Activated naive CD4-positive, alpha-beta T cell treated with anti-CD3 and anti-CD28 coated beads for 36 hours (primary cell): ENCODE measurements at regions not wholly inside any gene's neighbourhood (a gene's known extent, or its start where the extent isn't known, plus 50 kb on each side); places are given as distances from the start of the nearest gene placed in this dataset.
A peak's percentile ranks its signal among the peaks of the same experiment; 100 is the strongest.
"Not testable (repeated sequence)": the region's sequence is repeated elsewhere in the genome, so short reads cannot be mapped to it uniquely, and the experiment has no call there.

Source experiments
- CTCF ChIA-PET: fragments of 350-600 bp; sonication (Branson Sonifier 250); formaldehyde crosslinking; loops from one replicate; lab custom pipeline; 2021; ENCODE audit warnings: antibody characterized with exemption; lab: Charles Lee
- DNase-seq: peaks from one replicate; pipeline ENCODE4 v3.0.0-alpha.2; 2020
- H3K27ac Mint-ChIP-seq: one replicate; pipeline ENCODE4 v1.8.0; 2021; ENCODE audit warnings: mild to moderate bottlenecking, mixed read lengths
- H3K27me3 Mint-ChIP-seq: one replicate; pipeline ENCODE4 v1.8.0; 2021; ENCODE audit warnings: low read depth, mixed read lengths
- H3K36me3 Mint-ChIP-seq: one replicate; pipeline ENCODE4 v1.8.0; 2021; ENCODE audit warnings: low read depth, mixed read lengths
- H3K4me1 Mint-ChIP-seq: one replicate; pipeline ENCODE4 v1.8.0; 2021; ENCODE audit warnings: low read depth, mixed read lengths
- H3K4me3 Mint-ChIP-seq: one replicate; pipeline ENCODE4 v1.8.0; 2021; ENCODE audit warnings: mild to moderate bottlenecking, moderate library complexity, mixed read lengths
- H3K9me3 Mint-ChIP-seq: one replicate; pipeline ENCODE4 v1.8.0; 2021; ENCODE audit warnings: mixed read lengths
- intact Hi-C: fragments of 100-400 bp; cut with micrococcal nuclease; formaldehyde crosslinking; loops from one replicate; pipeline ENCODE4 v1.15.1; 2023

DNA sequence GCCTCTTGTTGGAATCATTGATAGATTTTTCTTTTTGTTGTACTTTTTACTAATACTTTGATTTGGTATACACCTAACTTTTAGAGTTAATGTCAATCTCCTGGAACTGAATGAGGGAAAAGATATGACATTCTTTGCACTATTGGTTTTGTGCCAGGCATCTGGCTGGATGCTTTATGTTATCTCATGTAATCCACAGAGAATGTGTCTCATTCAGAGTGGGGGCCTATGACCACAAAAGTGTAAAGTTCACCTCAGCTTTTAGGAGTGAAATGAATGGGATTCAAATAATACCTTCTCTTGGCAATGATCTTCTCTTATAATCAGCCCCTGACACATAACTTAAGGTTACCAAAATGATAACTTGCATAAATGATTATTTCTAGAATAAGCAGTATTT is 329.1 kb upstream of the ROPN1 start:
- H3K27ac Mint-ChIP-seq, result no peak overlapping the region
- no peak overlapping the region for H3K4me3 Mint-ChIP-seq
- no peaks in the 10 kb centered on the region for H3K4me1 Mint-ChIP-seq
- H3K36me3 Mint-ChIP-seq, result no peaks in the 10 kb centered on the region
- peaks cover 5% of the 10 kb centered on the region for H3K27me3 Mint-ChIP-seq
- H3K9me3 Mint-ChIP-seq, result no peaks in the 10 kb centered on the region
- intact Hi-C loops, result no loop called here
- DNase-seq, result no peak
- CTCF ChIA-PET, result no interaction called here

DNA sequence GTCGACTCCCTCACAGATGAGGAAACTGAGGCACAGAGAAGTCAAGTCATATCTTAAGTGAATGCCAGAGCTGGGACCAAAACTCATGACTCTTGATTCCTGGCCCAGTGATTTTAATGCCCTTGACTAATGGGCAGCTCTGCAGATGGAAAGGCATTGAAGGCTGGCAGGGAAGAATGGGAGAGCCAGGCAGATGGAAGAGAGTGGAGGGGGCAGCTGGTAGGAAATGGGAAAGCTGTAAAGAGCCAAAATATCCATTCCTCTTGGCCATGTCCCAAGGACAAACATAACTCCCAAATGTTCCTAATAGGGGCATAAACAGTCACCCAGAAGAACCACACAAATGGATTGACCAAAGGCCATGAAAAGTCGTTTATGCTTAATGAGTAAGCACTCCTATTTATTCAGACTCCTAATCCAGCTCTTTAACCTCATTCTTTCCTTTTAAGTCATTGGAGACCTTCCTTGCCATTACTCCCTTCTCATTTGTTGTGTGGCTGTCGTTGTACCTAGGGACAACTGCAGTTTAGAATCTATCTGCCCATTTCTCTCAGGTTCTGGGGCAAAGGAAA is 330.5 kb upstream of the ROPN1 start:
- intact Hi-C loops, result no loop called here
- Mint-ChIP-seq H3K4me3 (no peak overlapping the region), H3K27me3 (peaks cover 3% of the 10 kb centered on the region), H3K9me3 (no peaks in the 10 kb centered on the region), H3K27ac (no peak overlapping the region), H3K36me3 (no peaks in the 10 kb centered on the region), H3K4me1 (no peaks in the 10 kb centered on the region)
- CTCF ChIA-PET, result no interaction called here
- no peak for DNase-seq

DNA sequence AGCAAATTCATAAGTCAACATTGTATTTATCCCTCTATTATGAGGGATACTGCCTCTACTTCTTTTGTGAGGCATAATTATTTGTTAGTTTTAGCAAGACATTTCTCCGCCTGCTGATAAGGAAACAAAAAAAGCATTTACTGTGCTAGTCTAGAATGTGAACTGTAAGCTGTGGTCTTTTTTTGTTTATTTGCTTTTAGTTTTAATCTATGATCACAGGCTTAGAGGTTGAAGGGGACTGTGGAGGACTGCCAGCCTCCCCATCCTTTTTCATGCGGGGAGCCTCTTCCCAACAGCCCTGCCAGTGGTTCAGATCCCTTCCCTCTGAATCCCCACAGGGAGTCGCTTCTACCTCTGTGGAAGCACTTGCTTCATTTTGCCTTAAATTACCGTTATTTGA is 331.0 kb upstream of the ROPN1 start:
- DNase-seq, result no peak
- H3K27ac Mint-ChIP-seq, result no peak overlapping the region
- intact Hi-C loops, result no loop called here
- no peaks in the 10 kb centered on the region for H3K36me3 Mint-ChIP-seq
- peaks cover 3% of the 10 kb centered on the region for H3K27me3 Mint-ChIP-seq
- H3K4me3 Mint-ChIP-seq, result no peak overlapping the region
- CTCF ChIA-PET, result interaction anchor here (1.1 kb wide), 1 partner anchor 367 kb away, joined by 3 read pairs; no protein-coding TSS in a partner anchor
- H3K4me1 Mint-ChIP-seq, result no peaks in the 10 kb centered on the region
- no peaks in the 10 kb centered on the region for H3K9me3 Mint-ChIP-seq

DNA sequence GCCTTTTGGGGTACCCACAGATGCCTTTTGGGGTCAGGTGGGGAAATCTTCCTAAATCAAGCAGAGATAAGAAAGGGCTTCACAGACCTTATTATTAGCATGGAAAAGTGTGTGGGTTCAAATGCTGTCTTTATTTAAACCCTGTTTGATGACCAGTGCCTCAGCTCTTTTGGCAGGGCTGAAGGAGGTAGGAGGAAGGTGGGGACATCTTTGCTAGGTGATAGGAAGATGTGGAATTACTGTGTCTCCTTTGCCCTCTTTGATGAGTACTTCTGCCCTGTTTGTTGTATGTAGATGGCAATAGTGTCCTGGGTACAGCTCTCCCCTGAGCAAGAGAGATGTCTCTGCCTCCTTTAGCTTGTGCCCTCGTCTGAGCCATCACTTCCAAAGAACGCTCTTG is 333.3 kb upstream of the ROPN1 start:
- no peaks in the 10 kb centered on the region for H3K9me3 Mint-ChIP-seq
- DNase-seq, result no peak
- H3K4me1 Mint-ChIP-seq, result no peaks in the 10 kb centered on the region
- intact Hi-C loops, result no loop called here
- H3K36me3 Mint-ChIP-seq, result no peaks in the 10 kb centered on the region
- H3K27me3 Mint-ChIP-seq, result peaks cover 3% of the 10 kb centered on the region
- CTCF ChIA-PET, result no interaction called here
- no peak overlapping the region for H3K27ac Mint-ChIP-seq
- H3K4me3 Mint-ChIP-seq, result no peak overlapping the region

DNA sequence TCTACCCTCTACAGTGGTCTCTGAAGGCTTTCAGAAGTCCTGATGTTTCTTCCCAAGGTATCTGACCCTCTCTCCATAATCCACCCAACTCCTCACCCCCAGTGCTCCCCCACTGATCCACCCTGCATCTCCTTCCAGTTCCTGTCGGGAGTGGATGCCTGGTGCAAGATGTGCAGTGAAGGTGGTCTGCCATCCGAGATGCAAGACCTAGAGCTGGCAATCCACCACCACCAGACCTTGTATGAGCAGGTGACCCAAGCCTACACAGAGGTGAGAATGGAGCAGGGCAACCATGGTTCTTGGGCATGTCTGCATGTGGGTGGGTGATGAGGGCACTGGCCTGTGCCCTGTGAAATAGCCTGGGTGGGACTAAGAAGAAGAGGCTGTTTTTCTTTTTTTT is 337.8 kb upstream of the ROPN1 start:
- Mint-ChIP-seq H3K36me3 (no peaks in the 10 kb centered on the region), H3K4me3 (no peak overlapping the region), H3K27ac (no peak overlapping the region), H3K9me3 (no peaks in the 10 kb centered on the region), H3K4me1 (no peaks in the 10 kb centered on the region), H3K27me3 (no peaks in the 10 kb centered on the region)
- intact Hi-C loops, result no loop called here
- CTCF ChIA-PET, result no interaction called here
- no peak for DNase-seq

DNA sequence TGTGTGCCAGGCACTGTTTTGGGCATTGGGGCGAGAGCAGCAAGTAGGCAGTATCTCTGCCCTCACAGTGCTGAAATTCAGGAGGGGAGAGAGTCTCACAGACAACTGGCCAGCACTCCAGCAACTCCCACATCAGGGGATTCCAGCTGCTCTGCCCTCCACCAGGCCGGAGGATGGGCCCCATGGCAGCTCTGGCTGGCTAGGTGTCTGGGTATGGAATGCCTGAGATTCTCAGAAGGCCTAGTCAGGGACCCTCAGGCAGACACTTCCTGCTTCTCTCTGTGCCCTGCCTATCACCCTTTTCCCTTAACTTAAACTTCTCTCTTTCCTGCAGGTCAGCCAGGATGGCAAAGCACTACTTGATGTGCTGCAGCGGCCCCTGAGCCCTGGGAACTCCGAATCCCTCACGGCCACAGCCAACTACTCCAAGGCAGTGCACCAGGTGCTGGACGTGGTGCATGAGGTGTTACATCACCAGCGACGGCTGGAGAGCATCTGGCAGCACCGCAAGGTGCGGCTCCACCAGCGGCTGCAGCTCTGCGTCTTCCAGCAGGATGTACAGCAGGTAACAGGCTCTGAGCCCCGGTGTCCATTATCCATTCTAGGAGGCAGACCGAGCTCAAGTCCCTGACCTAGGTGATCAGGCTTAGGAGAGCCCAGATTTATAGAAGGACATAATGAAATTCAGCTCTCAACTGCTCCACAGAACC is 342.2 kb upstream of the ROPN1 start:
- intact Hi-C loops, result no loop called here
- Mint-ChIP-seq H3K27ac (no peak overlapping the region), H3K36me3 (no peaks in the 10 kb centered on the region), H3K4me1 (no peaks in the 10 kb centered on the region), H3K4me3 (no peak overlapping the region), H3K27me3 (no peaks in the 10 kb centered on the region), H3K9me3 (no peaks in the 10 kb centered on the region)
- CTCF ChIA-PET, result no interaction called here
- no peak for DNase-seq

DNA sequence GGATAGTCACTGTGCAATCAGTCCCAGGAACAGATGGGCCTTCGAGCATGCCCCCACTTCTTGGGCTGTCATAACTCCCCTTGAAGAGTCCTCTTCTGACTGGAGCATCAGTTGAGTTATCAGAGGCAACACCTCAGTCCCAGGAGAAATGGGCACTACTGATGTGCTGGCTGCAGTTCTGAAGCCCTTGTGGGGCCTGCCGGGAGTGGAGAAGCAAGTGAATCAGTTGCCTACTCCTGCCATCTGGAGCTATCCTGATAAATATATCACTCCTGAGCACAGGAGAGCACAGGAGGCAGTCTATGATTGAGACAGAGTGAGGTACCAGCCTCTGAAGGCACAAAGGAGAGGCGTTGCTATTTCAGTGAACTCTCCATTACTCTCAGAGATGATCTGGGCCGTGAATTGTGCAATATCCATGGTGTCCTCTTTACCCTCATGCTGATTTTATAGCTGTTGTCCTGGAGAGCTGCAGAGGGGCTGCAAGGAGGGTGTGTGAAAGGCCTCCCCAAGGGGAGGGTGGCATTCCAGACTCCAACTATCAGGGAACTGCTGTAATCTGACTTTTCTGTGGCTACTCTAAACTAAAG is 344.2 kb upstream of the ROPN1 start:
- intact Hi-C loops, result no loop called here
- no peaks in the 10 kb centered on the region for H3K36me3 Mint-ChIP-seq
- CTCF ChIA-PET, result no interaction called here
- no peak overlapping the region for H3K27ac Mint-ChIP-seq
- H3K9me3 Mint-ChIP-seq, result no peaks in the 10 kb centered on the region
- H3K27me3 Mint-ChIP-seq, result no peaks in the 10 kb centered on the region
- DNase-seq, result no peak
- no peaks in the 10 kb centered on the region for H3K4me1 Mint-ChIP-seq
- H3K4me3 Mint-ChIP-seq, result no peak overlapping the region

DNA sequence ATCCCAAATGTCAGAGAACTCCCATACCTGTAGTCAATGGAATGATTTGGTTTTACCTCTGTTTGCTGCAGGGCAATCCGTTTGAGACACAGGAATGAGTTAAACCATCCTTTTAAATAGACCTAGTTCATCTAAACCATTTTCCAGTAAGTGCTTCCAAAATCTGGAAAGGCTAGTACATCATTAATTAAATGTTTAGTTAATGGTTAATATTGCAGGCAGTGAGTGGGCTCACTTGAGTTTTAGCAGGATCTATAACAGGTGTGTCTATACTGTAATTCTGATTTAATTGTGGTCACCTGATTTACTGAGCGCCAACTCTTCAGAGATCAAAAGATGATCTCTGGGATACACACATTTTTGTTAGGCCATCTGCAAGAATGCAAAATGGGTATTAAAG is 353.9 kb upstream of the ROPN1 start:
- Mint-ChIP-seq H3K36me3 (no peaks in the 10 kb centered on the region), H3K9me3 (no peaks in the 10 kb centered on the region), H3K27me3 (peaks cover 5% of the 10 kb centered on the region), H3K27ac (no peak overlapping the region), H3K4me3 (no peak overlapping the region), H3K4me1 (no peaks in the 10 kb centered on the region)
- intact Hi-C loops, result no loop called here
- CTCF ChIA-PET, result no interaction called here
- DNase-seq, result no peak

DNA sequence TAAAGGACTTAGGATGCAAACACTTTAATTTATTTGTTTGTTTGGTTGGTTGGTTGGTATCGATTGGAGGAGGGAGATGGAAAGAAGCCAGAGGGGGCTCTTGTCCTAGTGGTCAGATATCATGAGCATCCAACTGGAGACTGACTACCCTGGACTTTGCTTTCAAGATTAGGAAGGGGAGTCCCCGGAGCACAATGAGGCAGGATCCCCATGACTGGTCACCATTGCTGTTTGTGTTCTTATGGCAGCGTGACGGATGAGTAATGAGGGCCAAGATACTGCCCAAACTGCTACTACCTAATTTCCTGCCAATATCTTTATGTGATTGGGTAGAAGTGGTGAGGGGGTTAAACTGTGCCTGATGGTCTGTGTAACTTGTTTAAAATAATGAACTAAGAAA is 354.6 kb upstream of the ROPN1 start:
- DNase-seq, result no peak
- CTCF ChIA-PET, result no interaction called here
- Mint-ChIP-seq H3K4me1 (no peaks in the 10 kb centered on the region), H3K4me3 (no peak overlapping the region), H3K27ac (no peak overlapping the region), H3K36me3 (no peaks in the 10 kb centered on the region), H3K9me3 (no peaks in the 10 kb centered on the region), H3K27me3 (peaks cover 5% of the 10 kb centered on the region)
- intact Hi-C loops, result no loop called here

DNA sequence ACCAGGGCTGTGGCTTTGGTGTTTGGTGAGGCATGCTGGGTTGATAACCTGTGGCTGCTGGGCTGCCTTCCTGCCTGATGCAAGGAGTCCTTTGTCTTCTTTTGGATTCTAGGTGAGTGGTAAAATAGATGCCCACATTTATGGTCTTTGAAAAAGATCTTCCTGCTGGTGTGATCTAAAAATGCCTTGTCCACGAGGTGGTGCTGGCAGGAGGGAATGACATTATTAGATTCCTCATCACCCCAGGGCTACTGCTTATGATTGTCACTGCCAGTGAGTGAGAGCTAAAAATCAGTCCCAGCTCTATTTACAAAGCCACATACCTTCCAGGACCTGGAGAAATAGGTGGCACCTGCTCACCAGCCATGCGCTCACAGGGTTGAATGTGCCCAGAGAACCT is 355.5 kb upstream of the ROPN1 start:
- CTCF ChIA-PET, result no interaction called here
- no peak for DNase-seq
- Mint-ChIP-seq H3K4me3 (no peak overlapping the region), H3K4me1 (no peaks in the 10 kb centered on the region), H3K27ac (no peak overlapping the region), H3K9me3 (no peaks in the 10 kb centered on the region), H3K36me3 (no peaks in the 10 kb centered on the region), H3K27me3 (peaks cover 5% of the 10 kb centered on the region)
- intact Hi-C loops, result no loop called here

DNA sequence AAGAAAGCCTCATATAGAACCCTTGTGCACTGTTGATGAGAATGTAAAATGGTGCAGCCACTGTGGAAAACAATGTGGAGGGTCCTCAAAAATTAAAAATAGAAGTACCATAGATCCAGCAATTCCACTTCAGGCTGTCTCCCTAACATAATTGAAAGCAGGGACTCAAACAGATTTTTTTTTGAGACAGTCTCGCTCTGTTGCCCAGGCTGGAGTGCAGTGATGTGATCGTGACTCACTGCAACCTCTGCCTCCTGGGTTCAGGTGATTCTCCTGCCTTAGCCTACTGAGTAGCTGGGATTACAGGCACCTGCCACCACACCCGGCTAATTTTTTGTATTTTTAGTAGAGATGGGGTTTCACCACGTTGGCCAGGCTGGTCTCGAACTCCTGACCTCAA is 356.6 kb upstream of the ROPN1 start:
- DNase-seq, H3K27me3 Mint-ChIP-seq, H3K27ac Mint-ChIP-seq, H3K36me3 Mint-ChIP-seq, intact Hi-C loops, H3K4me3 Mint-ChIP-seq, H3K9me3 Mint-ChIP-seq, H3K4me1 Mint-ChIP-seq, CTCF ChIA-PET: not testable (repeated sequence)

DNA sequence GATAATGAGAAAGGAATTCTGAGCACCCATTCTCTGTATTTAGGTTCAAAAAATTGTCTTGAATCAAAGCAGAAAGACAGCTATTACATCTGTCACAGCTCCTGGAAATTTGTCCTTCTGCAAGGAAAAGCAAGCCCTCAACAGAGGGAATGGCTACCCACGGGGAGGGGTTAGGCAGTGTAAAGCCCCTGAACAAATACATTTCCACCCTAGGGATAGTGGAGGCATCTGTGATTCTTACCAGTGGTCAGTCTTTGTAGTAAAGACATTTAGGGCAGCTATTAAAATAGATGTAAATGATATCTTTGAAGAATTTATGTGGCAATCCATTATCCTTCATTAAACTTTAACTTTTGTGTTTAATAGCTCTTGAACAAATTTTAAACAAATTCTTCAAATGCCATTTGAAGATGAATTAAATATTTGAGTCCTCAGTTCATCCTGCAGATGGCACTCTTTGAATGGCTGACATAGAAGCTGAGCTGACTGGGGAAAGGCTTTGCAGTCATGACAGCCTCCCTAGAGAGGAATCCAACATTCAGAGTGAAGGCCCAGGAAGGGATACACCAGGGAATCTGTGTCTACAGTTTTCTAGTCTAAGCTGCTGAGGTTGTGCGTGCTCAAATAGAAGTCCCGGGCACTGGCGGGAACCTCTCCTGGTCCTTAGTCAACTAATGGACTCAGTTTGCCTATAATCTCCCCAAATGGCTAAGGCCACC is 359.7 kb upstream of the ROPN1 start:
- CTCF ChIA-PET, result interaction anchor here (0.7 to 1.6 kb wide), 4 partner anchors 117 to 447 kb away, joined by 3 to 6 read pairs (median 4); no protein-coding TSS in a partner anchor
- Mint-ChIP-seq H3K36me3 (no peaks in the 10 kb centered on the region), H3K9me3 (no peaks in the 10 kb centered on the region), H3K4me3 (no peak overlapping the region), H3K27ac (no peak overlapping the region), H3K4me1 (no peaks in the 10 kb centered on the region), H3K27me3 (peaks cover 3% of the 10 kb centered on the region)
- intact Hi-C loops, result loop anchor here (1.0 kb wide), 2 partner anchors 117 to 199 kb away; no protein-coding TSS in a partner anchor
- DNase-seq, result peak; percentile 5
